ENCODE measurements at regions not wholly inside any gene's neighbourhood (a gene's known extent, or its start where the extent isn't known, plus 50 kb on each side); places are given as distances from the start of the nearest gene placed in this dataset.

- Histone ChIP-seq H3K36me3 (ENCODE audit: control insufficient read depth, insufficient read depth, low read length) (no peaks in the 10 kb centered on the region), H3K27me3 (replicated peaks; ENCODE audit: control insufficient read depth, insufficient read depth, low read length) (no peaks in the 10 kb centered on the region), H3K4me3 (ENCODE audit: low read depth, low read length) (no peak overlapping the region), H3K9me3 (no peaks in the 10 kb centered on the region), H3K4me1 (peaks cover 13% of the 10 kb centered on the region)
- no peaks in the 10 kb centered on the region for H3K36me3 Mint-ChIP-seq (ENCODE audit: insufficient read depth, unreplicated experiment)
- no peak for TF ChIP-seq CTCF (IDR thresholded peaks at IDR 0.05; ENCODE audit: insufficient read depth in 1 of 2, low read depth in 1 of 2, low read length in 1 of 2, severe bottlenecking in 1 of 2, unreplicated experiment in 1 of 2)
- H3K27ac Mint-ChIP-seq (ENCODE audit: unreplicated experiment) = no peak overlapping the region
- CTCF ChIA-PET = no interaction called here
- intact Hi-C loops (cut with micrococcal nuclease; ENCODE audit: unreplicated experiment) = no loop called here
- no peak for DNase-seq
- POLR2A ChIA-PET = no interaction called here
- peaks cover 10% of the 10 kb centered on the region for H3K4me1 Mint-ChIP-seq (ENCODE audit: low read depth, unreplicated experiment)
- BruUV-seq (replicated peaks) = no TSS peak
- H3K27me3 Mint-ChIP-seq (ENCODE audit: insufficient read depth, unreplicated experiment) = peaks cover 3% of the 10 kb centered on the region
- no peak overlapping the region for H3K4me3 Mint-ChIP-seq (ENCODE audit: unreplicated experiment)
- no peaks in the 10 kb centered on the region for H3K9me3 Mint-ChIP-seq (ENCODE audit: unreplicated experiment)
Measured at GRCh38 chr16:80404847-80405246, 135.9 kb upstream of the DYNLRB2 start.

- no peak for TF ChIP-seq CTCF (IDR thresholded peaks at IDR 0.05; ENCODE audit: insufficient read depth in 1 of 2, low read depth in 1 of 2, low read length in 1 of 2, severe bottlenecking in 1 of 2, unreplicated experiment in 1 of 2)
- POLR2A ChIA-PET = no interaction called here
- no peaks in the 10 kb centered on the region for H3K27me3 ChIP-seq (replicated peaks; ENCODE audit: control insufficient read depth, insufficient read depth, low read length)
- no TSS peak for BruUV-seq (replicated peaks)
- Mint-ChIP-seq H3K27me3 (ENCODE audit: insufficient read depth, unreplicated experiment) (peaks cover 3% of the 10 kb centered on the region), H3K36me3 (ENCODE audit: insufficient read depth, unreplicated experiment) (no peaks in the 10 kb centered on the region), H3K4me1 (ENCODE audit: low read depth, unreplicated experiment) (peaks cover 10% of the 10 kb centered on the region), H3K9me3 (ENCODE audit: unreplicated experiment) (no peaks in the 10 kb centered on the region), H3K27ac (ENCODE audit: unreplicated experiment) (no peak overlapping the region), H3K4me3 (ENCODE audit: unreplicated experiment) (no peak overlapping the region)
- H3K36me3 ChIP-seq (ENCODE audit: control insufficient read depth, insufficient read depth, low read length) = no peaks in the 10 kb centered on the region
- no peaks in the 10 kb centered on the region for H3K9me3 ChIP-seq
- CTCF ChIA-PET = no interaction called here
- DNase-seq = no peak
- peaks cover 13% of the 10 kb centered on the region for H3K4me1 ChIP-seq
- no peak overlapping the region for H3K4me3 ChIP-seq (ENCODE audit: low read depth, low read length)
- intact Hi-C loops (cut with micrococcal nuclease; ENCODE audit: unreplicated experiment) = no loop called here
Measured at GRCh38 chr16:80403894-80404293, 136.9 kb upstream of the DYNLRB2 start.

GRCh38 chr16:80390871-80391489, 149.8 kb upstream of the DYNLRB2 start:
- H3K27me3 Mint-ChIP-seq (ENCODE audit: insufficient read depth, unreplicated experiment) = no peaks in the 10 kb centered on the region
- no peaks in the 10 kb centered on the region for H3K4me1 ChIP-seq

More at GRCh38 chr16:80390871-80391489, 149.8 kb upstream of the DYNLRB2 start:
- ChIA-PET CTCF (interaction anchor here (0.9 kb wide), 1 partner anchor 76 kb away, joined by 6 read pairs; no protein-coding TSS in a partner anchor), POLR2A (no interaction called here)
- H3K27me3 ChIP-seq (replicated peaks; ENCODE audit: control insufficient read depth, insufficient read depth, low read length) = no peaks in the 10 kb centered on the region
- TF ChIP-seq CTCF (IDR thresholded peaks at IDR 0.05; ENCODE audit: insufficient read depth in 1 of 2, low read depth in 1 of 2, low read length in 1 of 2, severe bottlenecking in 1 of 2, unreplicated experiment in 1 of 2) = no peak
- DNase-seq = no peak
- H3K4me3 ChIP-seq (ENCODE audit: low read depth, low read length) = no peak overlapping the region
- Mint-ChIP-seq H3K4me1 (ENCODE audit: low read depth, unreplicated experiment) (no peaks in the 10 kb centered on the region), H3K27ac (ENCODE audit: unreplicated experiment) (no peak overlapping the region), H3K4me3 (ENCODE audit: unreplicated experiment) (no peak overlapping the region), H3K9me3 (ENCODE audit: unreplicated experiment) (no peaks in the 10 kb centered on the region), H3K36me3 (ENCODE audit: insufficient read depth, unreplicated experiment) (no peaks in the 10 kb centered on the region)
- BruUV-seq (replicated peaks) = no TSS peak
- H3K9me3 ChIP-seq = peaks cover 9% of the 10 kb centered on the region
- intact Hi-C loops (cut with micrococcal nuclease; ENCODE audit: unreplicated experiment) = no loop called here
- H3K36me3 ChIP-seq (ENCODE audit: control insufficient read depth, insufficient read depth, low read length) = no peaks in the 10 kb centered on the region

Measured in Caco-2 (cell line).